SK-N-SH treated with all-trans-retinoic acid at 6 μM for 48 hours (cell line): ENCODE measurements at regions not wholly inside any gene's neighbourhood (a gene's known extent, or its start where the extent isn't known, plus 50 kb on each side); places are given as distances from the start of the nearest gene placed in this dataset.

ENCODE experiments used
- ATAC-seq: fragments of 200-7000 bp; cut with Tn5 transposase; 3 replicates; pipeline ENCODE4 v1.9.1; 2020; ENCODE audit warnings: mild to moderate bottlenecking, moderate library complexity
- ARNTL ChIP-seq: fragments of 450-650 bp; formaldehyde crosslinking; IDR thresholded peaks from 2 replicates; pipeline ENCODE4 v1.5.0; 2020; ENCODE audit warnings: low read depth, mild to moderate bottlenecking, moderate library complexity, borderline replicate concordance
- BACH2 ChIP-seq: fragments of 250-450 bp; sonication (Bioruptor Pico); IDR thresholded peaks from 2 replicates; pipeline ENCODE4 v1.9.0; 2021; ENCODE audit warnings: mild to moderate bottlenecking, borderline replicate concordance
- CSDC2 ChIP-seq: fragments of 250-450 bp; sonication (Bioruptor Pico); IDR thresholded peaks from 2 replicates; pipeline ENCODE4 v1.5.0; 2020; ENCODE audit warnings: mild to moderate bottlenecking, moderate library complexity
- ESRRG ChIP-seq: fragments of 250-450 bp; sonication (Bioruptor Pico); IDR thresholded peaks from 2 replicates; pipeline ENCODE4 v1.6.1; 2021; ENCODE audit warnings: mild to moderate bottlenecking
- GLIS3 ChIP-seq: fragments of 250-450 bp; sonication (Bioruptor Pico); IDR thresholded peaks from 2 replicates; pipeline ENCODE4 v1.5.0; 2020; ENCODE audit warnings: mild to moderate bottlenecking, moderate library complexity
- ISL1 ChIP-seq: fragments of 250-450 bp; sonication (Bioruptor Pico); IDR thresholded peaks from 2 replicates; pipeline ENCODE4 v2.1.2; 2022; ENCODE audit warnings: mild to moderate bottlenecking, moderate library complexity
- OSR1 ChIP-seq: fragments of 250-450 bp; sonication (Bioruptor Pico); IDR thresholded peaks from 2 replicates; pipeline ENCODE4 v1.8.0; 2022; ENCODE audit warnings: moderate library complexity, mild to moderate bottlenecking, inconsistent platforms
- PPARA ChIP-seq: fragments of 250-450 bp; sonication (Bioruptor Pico); IDR thresholded peaks from 2 replicates; pipeline ENCODE4 v1.5.0; 2020; ENCODE audit warnings: mild to moderate bottlenecking, borderline replicate concordance
- RARB ChIP-seq: fragments of 250-450 bp; sonication (Bioruptor Pico); IDR thresholded peaks from 2 replicates; pipeline ENCODE4 v1.8.0; 2021; ENCODE audit warnings: mild to moderate bottlenecking, moderate library complexity
- SNAI2 ChIP-seq: fragments of 250-450 bp; sonication (Bioruptor Pico); IDR thresholded peaks from 2 replicates; pipeline ENCODE4 v1.5.0; 2020; ENCODE audit warnings: mild to moderate bottlenecking, moderate library complexity
- TCF4 ChIP-seq: fragments of 250-450 bp; sonication (Bioruptor Pico); IDR thresholded peaks from 2 replicates; pipeline ENCODE4 v1.8.0; 2021; ENCODE audit warnings: mild to moderate bottlenecking, moderate library complexity, borderline replicate concordance
- TOX ChIP-seq: fragments of 250-450 bp; sonication (Bioruptor Pico); IDR thresholded peaks from 2 replicates; pipeline ENCODE4 v1.8.0; 2021; ENCODE audit warnings: mild to moderate bottlenecking, moderate library complexity, borderline replicate concordance
- ZFP3 ChIP-seq: fragments of 250-450 bp; sonication (Bioruptor Pico); IDR thresholded peaks from 2 replicates; pipeline ENCODE4 v1.5.0; 2020; ENCODE audit warnings: mild to moderate bottlenecking, moderate library complexity
- ZFP30 ChIP-seq: fragments of 450-650 bp; formaldehyde crosslinking; IDR thresholded peaks from 2 replicates; pipeline ENCODE4 v1.5.0; 2022; ENCODE audit warnings: mild to moderate bottlenecking, moderate library complexity
- ZNF565 ChIP-seq: fragments of 450-650 bp; formaldehyde crosslinking; conservative IDR thresholded peaks from 2 replicates; pipeline ENCODE4 v1.5.0; 2020; ENCODE audit warnings: low read depth, mild to moderate bottlenecking, moderate library complexity
- ZNF70 ChIP-seq: fragments of 450-650 bp; formaldehyde crosslinking; IDR thresholded peaks from 2 replicates; pipeline ENCODE4 v1.5.0; 2020; ENCODE audit warnings: mild to moderate bottlenecking, moderate library complexity
- ZNF8 ChIP-seq: fragments of 450-650 bp; formaldehyde crosslinking; IDR thresholded peaks from 2 replicates; pipeline ENCODE4 v1.5.0; 2020; ENCODE audit warnings: mild to moderate bottlenecking, moderate library complexity
- TF ChIP-seq, protein P1 (sequence below): fragments of 250-450 bp; sonication (Bioruptor Pico); IDR thresholded peaks from 2 replicates; pipeline ENCODE4 v1.5.1; 2020; ENCODE audit warnings: low read depth, mild to moderate bottlenecking, moderate library complexity
- TF ChIP-seq, protein P2 (sequence below): fragments of 250-450 bp; sonication (Bioruptor Pico); IDR thresholded peaks from 2 replicates; pipeline ENCODE4 v1.8.0; 2021; ENCODE audit warnings: low read depth, mild to moderate bottlenecking, moderate library complexity, borderline replicate concordance
- TF ChIP-seq, protein P3 (sequence below): fragments of 250-450 bp; sonication (Bioruptor Pico); IDR thresholded peaks from 2 replicates; pipeline ENCODE4 v1.5.0; 2020; ENCODE audit warnings: mild to moderate bottlenecking, moderate library complexity
- TF ChIP-seq, protein P4 (sequence below): fragments of 250-450 bp; sonication (Bioruptor Pico); IDR thresholded peaks from 2 replicates; pipeline ENCODE4 v1.8.0; 2020; ENCODE audit warnings: mild to moderate bottlenecking, moderate library complexity, borderline replicate concordance
- TF ChIP-seq, protein P5 (sequence below): fragments of 250-450 bp; sonication (Bioruptor Pico); IDR thresholded peaks from 2 replicates; pipeline ENCODE4 v1.5.1; 2021; ENCODE audit warnings: mild to moderate bottlenecking, moderate library complexity

DNA sequence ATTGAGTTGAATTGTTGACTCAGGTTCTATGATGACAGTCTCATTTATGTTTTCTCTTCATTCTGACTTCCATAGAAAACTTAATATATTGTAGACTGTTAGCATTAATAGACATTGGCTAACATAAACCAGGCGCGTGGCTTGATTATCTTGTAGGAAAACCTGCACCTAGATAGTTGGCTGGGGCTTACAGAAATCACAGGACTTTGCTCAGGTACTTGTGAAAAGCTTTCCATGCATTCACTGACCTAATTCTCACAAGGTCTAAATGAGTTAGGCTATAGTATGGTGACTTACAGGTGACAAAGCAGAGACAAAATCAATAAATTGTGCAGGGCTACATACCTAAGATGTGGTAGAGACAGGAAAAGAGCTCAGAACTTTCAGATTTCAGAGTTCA is 212.8 kb downstream of the GPAT3 start:
- no peak for ATAC-seq
- TF ChIP-seq ZFP3 (CRISPR knock-in tag), result no peak
- TF ChIP-seq, protein P1, sequence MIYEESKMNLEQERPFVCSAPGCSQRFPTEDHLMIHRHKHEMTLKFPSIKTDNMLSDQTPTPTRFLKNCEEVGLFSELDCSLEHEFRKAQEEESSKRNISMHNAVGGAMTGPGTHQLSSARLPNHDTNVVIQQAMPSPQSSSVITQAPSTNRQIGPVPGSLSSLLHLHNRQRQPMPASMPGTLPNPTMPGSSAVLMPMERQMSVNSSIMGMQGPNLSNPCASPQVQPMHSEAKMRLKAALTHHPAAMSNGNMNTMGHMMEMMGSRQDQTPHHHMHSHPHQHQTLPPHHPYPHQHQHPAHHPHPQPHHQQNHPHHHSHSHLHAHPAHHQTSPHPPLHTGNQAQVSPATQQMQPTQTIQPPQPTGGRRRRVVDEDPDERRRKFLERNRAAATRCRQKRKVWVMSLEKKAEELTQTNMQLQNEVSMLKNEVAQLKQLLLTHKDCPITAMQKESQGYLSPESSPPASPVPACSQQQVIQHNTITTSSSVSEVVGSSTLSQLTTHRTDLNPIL, result no peak
- TF ChIP-seq ESRRG, result no peak
- TF ChIP-seq, protein P2, sequence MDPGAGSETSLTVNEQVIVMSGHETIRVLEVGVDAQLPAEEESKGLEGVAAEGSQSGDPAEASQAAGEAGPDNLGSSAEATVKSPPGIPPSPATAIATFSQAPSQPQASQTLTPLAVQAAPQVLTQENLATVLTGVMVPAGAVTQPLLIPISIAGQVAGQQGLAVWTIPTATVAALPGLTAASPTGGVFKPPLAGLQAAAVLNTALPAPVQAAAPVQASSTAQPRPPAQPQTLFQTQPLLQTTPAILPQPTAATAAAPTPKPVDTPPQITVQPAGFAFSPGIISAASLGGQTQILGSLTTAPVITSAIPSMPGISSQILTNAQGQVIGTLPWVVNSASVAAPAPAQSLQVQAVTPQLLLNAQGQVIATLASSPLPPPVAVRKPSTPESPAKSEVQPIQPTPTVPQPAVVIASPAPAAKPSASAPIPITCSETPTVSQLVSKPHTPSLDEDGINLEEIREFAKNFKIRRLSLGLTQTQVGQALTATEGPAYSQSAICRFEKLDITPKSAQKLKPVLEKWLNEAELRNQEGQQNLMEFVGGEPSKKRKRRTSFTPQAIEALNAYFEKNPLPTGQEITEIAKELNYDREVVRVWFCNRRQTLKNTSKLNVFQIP (CRISPR knock-in tag), result no peak
- no peak for TF ChIP-seq ZNF70 (CRISPR knock-in tag)
- TF ChIP-seq, protein P3, sequence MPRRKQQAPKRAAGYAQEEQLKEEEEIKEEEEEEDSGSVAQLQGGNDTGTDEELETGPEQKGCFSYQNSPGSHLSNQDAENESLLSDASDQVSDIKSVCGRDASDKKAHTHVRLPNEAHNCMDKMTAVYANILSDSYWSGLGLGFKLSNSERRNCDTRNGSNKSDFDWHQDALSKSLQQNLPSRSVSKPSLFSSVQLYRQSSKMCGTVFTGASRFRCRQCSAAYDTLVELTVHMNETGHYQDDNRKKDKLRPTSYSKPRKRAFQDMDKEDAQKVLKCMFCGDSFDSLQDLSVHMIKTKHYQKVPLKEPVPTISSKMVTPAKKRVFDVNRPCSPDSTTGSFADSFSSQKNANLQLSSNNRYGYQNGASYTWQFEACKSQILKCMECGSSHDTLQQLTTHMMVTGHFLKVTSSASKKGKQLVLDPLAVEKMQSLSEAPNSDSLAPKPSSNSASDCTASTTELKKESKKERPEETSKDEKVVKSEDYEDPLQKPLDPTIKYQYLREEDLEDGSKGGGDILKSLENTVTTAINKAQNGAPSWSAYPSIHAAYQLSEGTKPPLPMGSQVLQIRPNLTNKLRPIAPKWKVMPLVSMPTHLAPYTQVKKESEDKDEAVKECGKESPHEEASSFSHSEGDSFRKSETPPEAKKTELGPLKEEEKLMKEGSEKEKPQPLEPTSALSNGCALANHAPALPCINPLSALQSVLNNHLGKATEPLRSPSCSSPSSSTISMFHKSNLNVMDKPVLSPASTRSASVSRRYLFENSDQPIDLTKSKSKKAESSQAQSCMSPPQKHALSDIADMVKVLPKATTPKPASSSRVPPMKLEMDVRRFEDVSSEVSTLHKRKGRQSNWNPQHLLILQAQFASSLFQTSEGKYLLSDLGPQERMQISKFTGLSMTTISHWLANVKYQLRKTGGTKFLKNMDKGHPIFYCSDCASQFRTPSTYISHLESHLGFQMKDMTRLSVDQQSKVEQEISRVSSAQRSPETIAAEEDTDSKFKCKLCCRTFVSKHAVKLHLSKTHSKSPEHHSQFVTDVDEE (CRISPR knock-in tag), result no peak
- no peak for TF ChIP-seq GLIS3 (CRISPR knock-in tag)
- no peak for TF ChIP-seq ZFP30 (CRISPR knock-in tag)
- TF ChIP-seq ZNF565 (CRISPR knock-in tag), result no peak
- TF ChIP-seq CSDC2 (CRISPR knock-in tag), result no peak
- no peak for TF ChIP-seq ARNTL (CRISPR knock-in tag)
- TF ChIP-seq ISL1, result no peak
- no peak for TF ChIP-seq TCF4 (CRISPR knock-in tag)
- TF ChIP-seq SNAI2 (CRISPR knock-in tag), result no peak
- no peak for TF ChIP-seq RARB (CRISPR knock-in tag)
- TF ChIP-seq, protein P4, sequence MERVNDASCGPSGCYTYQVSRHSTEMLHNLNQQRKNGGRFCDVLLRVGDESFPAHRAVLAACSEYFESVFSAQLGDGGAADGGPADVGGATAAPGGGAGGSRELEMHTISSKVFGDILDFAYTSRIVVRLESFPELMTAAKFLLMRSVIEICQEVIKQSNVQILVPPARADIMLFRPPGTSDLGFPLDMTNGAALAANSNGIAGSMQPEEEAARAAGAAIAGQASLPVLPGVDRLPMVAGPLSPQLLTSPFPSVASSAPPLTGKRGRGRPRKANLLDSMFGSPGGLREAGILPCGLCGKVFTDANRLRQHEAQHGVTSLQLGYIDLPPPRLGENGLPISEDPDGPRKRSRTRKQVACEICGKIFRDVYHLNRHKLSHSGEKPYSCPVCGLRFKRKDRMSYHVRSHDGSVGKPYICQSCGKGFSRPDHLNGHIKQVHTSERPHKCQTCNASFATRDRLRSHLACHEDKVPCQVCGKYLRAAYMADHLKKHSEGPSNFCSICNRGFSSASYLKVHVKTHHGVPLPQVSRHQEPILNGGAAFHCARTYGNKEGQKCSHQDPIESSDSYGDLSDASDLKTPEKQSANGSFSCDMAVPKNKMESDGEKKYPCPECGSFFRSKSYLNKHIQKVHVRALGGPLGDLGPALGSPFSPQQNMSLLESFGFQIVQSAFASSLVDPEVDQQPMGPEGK (CRISPR knock-in tag), result no peak
- no peak for TF ChIP-seq TOX (CRISPR knock-in tag)
- TF ChIP-seq PPARA (CRISPR knock-in tag), result no peak
- no peak for TF ChIP-seq ZNF8 (CRISPR knock-in tag)
- no peak for TF ChIP-seq BACH2 (CRISPR knock-in tag)

DNA sequence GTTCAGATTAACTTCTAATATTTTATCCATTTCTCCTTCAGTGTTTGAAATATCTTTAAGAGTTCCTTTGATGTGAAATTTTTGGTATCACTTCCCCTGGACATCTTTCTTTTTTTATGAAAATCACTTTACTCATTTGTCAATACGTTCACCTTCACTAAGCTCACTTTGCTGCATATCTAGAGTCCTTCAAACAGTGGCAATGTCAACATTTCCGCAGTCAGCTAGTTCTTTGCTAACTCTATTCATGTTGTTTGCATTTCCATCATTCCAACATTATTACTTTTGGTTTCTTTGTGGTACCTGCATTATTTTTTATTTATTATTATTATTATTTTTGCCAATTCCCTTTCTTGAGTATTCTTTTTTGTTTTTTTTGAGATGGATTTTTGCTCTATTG is 203.0 kb downstream of the GPAT3 start:
- TF ChIP-seq OSR1 (CRISPR knock-in tag), result no peak
- TF ChIP-seq ZNF8 (CRISPR knock-in tag), result no peak
- no peak for TF ChIP-seq ZFP3 (CRISPR knock-in tag)
- TF ChIP-seq ARNTL (CRISPR knock-in tag), result no peak
- TF ChIP-seq ZFP30 (CRISPR knock-in tag), result no peak
- no peak for TF ChIP-seq PPARA (CRISPR knock-in tag)
- TF ChIP-seq, protein P3 (CRISPR knock-in tag), result no peak
- TF ChIP-seq TCF4 (CRISPR knock-in tag), result no peak
- no peak for TF ChIP-seq ISL1
- TF ChIP-seq, protein P5, sequence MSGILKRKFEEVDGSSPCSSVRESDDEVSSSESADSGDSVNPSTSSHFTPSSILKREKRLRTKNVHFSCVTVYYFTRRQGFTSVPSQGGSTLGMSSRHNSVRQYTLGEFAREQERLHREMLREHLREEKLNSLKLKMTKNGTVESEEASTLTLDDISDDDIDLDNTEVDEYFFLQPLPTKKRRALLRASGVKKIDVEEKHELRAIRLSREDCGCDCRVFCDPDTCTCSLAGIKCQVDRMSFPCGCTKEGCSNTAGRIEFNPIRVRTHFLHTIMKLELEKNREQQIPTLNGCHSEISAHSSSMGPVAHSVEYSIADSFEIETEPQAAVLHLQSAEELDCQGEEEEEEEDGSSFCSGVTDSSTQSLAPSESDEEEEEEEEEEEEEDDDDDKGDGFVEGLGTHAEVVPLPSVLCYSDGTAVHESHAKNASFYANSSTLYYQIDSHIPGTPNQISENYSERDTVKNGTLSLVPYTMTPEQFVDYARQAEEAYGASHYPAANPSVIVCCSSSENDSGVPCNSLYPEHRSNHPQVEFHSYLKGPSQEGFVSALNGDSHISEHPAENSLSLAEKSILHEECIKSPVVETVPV (CRISPR knock-in tag), result no peak
- TF ChIP-seq TOX (CRISPR knock-in tag), result no peak
- TF ChIP-seq SNAI2 (CRISPR knock-in tag), result no peak
- no peak for TF ChIP-seq ESRRG
- TF ChIP-seq, all 23 proteins: peak for 0
- no peak for ATAC-seq
